Right lobe of liver (tissue), 6 donors: ENCODE measurements at regions not wholly inside any gene's neighbourhood (a gene's known extent, or its start where the extent isn't known, plus 50 kb on each side); places are given as distances from the start of the nearest gene placed in this dataset.

ENCODE experiments used
- ATAC-seq, 4 donors: fragments of 200-7000 bp; cut with Tn5 transposase; one replicate each; pipeline ENCODE4 v1.9.1; 2020; ENCODE audit warnings: mild to moderate bottlenecking in 4 of 4, moderate library complexity in 4 of 4
- DNase-seq, 3 donors: peaks; one replicate each; pipeline ENCODE4 v3.0.0-alpha.2; 2020
- H3K27ac ChIP-seq, 3 donors: fragments of 200-600 bp; one replicate each; pipeline ENCODE4 v1.8.0; 2022
- H3K27me3 ChIP-seq, 2 donors: fragments of 200-600 bp; one replicate each; pipeline ENCODE4 v1.8.0; 2022
- H3K36me3 ChIP-seq, 4 donors: fragments of 200-600 bp; sonication (generic) in 1 of 4; one replicate each; pipeline versions ENCODE4 v1.5.1 to v1.8.0; 2017 to 2022; ENCODE audit warnings: control low read depth in 1 of 4
- H3K4me1 ChIP-seq, 4 donors: fragments of 200-600 bp; sonication (generic) in 1 of 4; one replicate each; pipeline versions ENCODE4 v1.5.1 to v1.8.0; 2017 to 2022; ENCODE audit warnings: control low read depth in 1 of 4
- H3K4me3 ChIP-seq, 3 donors: fragments of 200-600 bp; one replicate each; pipeline ENCODE4 v1.8.0; 2022
- H3K9me3 ChIP-seq, 4 donors: fragments of 200-600 bp; sonication (generic) in 1 of 4; one replicate each; pipeline versions ENCODE4 v1.5.1 to v1.8.0; 2017 to 2022; ENCODE audit warnings: control low read depth in 1 of 4
- POLR2A ChIP-seq: fragments of 450-650 bp; IDR thresholded peaks from one replicate; pipeline ENCODE4 v1.6.1; 2017; ENCODE audit warnings: antibody characterized with exemption, mild to moderate bottlenecking
- WGBS: methylation state at CpG from one replicate; pipeline ENCODE4 v1.1.6; 2018; ENCODE audit warnings: low coverage, low lambda C conversion rate; ENCODE audit not compliant: insufficient coverage; ENCODE audit errors: missing lambda C conversion rate; 5-methylcytosine and 5-hydroxymethylcytosine counted together
- intact Hi-C, 2 donors: fragments of 100-400 bp; cut with DNase I; formaldehyde crosslinking; loops; one replicate each; pipeline versions ENCODE4 v1.11.2 to v1.14.1; 2022
- TF ChIP-seq, protein P1 (sequence below), 4 donors: fragments of 200-600 bp in 3 of 4; fragments of 450-650 bp in 1 of 4; IDR thresholded peaks; one replicate each; pipeline versions ENCODE4 v1.5.1 to v1.8.0; 2016 to 2022; ENCODE audit warnings: antibody characterized with exemption in 4 of 4, mild to moderate bottlenecking in 2 of 4
- donor health status: DM: no; HTN: yes; CAD: no.
- donor health status: DM: no; HTN: no; CAD: no.
- donor health status: DM: no; HTN: no; CAD: no.
- donor health status: DM: no; HTN: yes; CAD: no.
- donor health status: DM: no; HTN: yes; CAD: no.

DNA sequence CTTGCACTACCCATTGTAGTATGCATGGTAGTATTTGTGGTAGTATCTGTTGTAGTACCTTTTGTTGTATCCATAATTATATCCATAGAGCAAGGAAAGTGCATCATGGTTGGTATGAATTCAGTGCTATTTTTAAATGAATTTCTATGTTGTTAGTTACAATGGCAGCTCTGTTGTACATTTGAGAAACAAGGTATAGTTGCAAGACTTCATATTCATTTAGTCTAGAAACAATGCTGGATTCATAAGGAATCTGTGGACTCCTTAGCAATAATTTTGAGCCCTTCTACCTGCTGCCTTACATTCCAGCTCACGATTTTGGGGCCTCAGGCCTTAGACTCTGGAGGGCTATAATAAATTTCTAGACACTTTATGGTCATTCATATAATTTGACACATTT lies 141.8 kb downstream of the FAM43A start:
- H3K27me3 ChIP-seq, result no peaks in the 10 kb centered on the region
- H3K36me3 ChIP-seq, result no peaks in the 10 kb centered on the region
- ATAC-seq, result no peak
- no peak for DNase-seq
- no peak overlapping the region for H3K4me3 ChIP-seq
- H3K27ac ChIP-seq, result no peak overlapping the region
- intact Hi-C loops, result no loop called here
- 75% methylated on average over 1 of the region's 1 CpG for WGBS
- no peaks in the 10 kb centered on the region for H3K9me3 ChIP-seq
- H3K4me1 ChIP-seq, result no peaks in the 10 kb centered on the region
- TF ChIP-seq, protein P1, sequence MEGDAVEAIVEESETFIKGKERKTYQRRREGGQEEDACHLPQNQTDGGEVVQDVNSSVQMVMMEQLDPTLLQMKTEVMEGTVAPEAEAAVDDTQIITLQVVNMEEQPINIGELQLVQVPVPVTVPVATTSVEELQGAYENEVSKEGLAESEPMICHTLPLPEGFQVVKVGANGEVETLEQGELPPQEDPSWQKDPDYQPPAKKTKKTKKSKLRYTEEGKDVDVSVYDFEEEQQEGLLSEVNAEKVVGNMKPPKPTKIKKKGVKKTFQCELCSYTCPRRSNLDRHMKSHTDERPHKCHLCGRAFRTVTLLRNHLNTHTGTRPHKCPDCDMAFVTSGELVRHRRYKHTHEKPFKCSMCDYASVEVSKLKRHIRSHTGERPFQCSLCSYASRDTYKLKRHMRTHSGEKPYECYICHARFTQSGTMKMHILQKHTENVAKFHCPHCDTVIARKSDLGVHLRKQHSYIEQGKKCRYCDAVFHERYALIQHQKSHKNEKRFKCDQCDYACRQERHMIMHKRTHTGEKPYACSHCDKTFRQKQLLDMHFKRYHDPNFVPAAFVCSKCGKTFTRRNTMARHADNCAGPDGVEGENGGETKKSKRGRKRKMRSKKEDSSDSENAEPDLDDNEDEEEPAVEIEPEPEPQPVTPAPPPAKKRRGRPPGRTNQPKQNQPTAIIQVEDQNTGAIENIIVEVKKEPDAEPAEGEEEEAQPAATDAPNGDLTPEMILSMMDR (IDR thresholded peaks at IDR 0.05), result no peak
- TF ChIP-seq POLR2A, result no peak

DNA sequence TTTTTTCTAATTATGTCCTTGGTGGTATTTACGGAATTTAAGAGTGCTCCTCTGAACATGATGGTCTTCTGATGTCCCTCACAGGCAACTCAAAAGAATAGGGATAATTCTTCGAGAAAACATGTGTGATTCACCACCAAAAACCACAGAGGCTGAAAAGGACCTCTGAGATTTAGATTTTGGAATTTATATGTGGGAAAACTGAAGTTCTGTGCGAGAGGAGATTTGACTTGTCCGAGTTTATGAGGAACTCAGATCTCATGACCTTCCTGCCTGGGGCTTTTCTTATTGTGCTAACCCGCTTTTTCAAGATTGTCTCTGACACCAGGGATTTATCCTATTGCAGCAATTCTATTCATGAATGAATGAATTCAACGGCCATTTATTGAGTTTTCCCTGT lies 142.4 kb downstream of the FAM43A start:
- ATAC-seq, result no peak
- no peaks in the 10 kb centered on the region for H3K4me1 ChIP-seq
- H3K27ac ChIP-seq, result no peak overlapping the region
- H3K36me3 ChIP-seq, result no peaks in the 10 kb centered on the region
- H3K4me3 ChIP-seq, result no peak overlapping the region
- no peak for TF ChIP-seq POLR2A
- TF ChIP-seq, protein P1 (IDR thresholded peaks at IDR 0.05), result no peak
- intact Hi-C loops, result no loop called here
- no peaks in the 10 kb centered on the region for H3K9me3 ChIP-seq
- 66% methylated on average over 6 of the region's 6 CpGs for WGBS
- no peak for DNase-seq
- H3K27me3 ChIP-seq, result no peaks in the 10 kb centered on the region

DNA sequence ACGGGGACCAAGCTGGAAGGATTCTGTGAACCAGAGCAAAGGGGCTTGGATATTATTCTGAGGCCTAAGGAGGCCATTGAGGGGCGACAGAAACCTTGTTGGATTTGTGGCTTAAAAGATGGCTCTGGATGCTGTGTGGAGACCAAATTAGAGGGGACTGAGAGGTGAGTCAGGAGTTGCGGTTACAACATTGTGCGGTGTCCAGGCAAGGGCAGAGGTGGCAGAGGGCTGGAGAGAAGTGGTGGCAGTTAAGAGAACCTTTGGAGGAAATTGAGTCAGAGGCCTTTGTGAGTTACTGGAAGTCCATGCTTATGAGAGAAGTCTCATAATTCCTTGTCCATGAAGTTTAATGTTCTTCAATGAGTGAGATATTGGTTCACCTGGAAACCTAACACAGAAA lies 143.2 kb downstream of the FAM43A start:
- ATAC-seq (no peak), DNase-seq (no peak)
- H3K27ac ChIP-seq, result no peak overlapping the region
- H3K4me1 ChIP-seq, result no peaks in the 10 kb centered on the region
- intact Hi-C loops, result no loop called here
- H3K9me3 ChIP-seq, result no peaks in the 10 kb centered on the region
- no peak for TF ChIP-seq POLR2A
- TF ChIP-seq, protein P1 (IDR thresholded peaks at IDR 0.05), result no peak
- H3K27me3 ChIP-seq, result no peaks in the 10 kb centered on the region
- 67% methylated on average over 3 of the region's 4 CpGs for WGBS
- no peak overlapping the region for H3K4me3 ChIP-seq
- no peaks in the 10 kb centered on the region for H3K36me3 ChIP-seq

DNA sequence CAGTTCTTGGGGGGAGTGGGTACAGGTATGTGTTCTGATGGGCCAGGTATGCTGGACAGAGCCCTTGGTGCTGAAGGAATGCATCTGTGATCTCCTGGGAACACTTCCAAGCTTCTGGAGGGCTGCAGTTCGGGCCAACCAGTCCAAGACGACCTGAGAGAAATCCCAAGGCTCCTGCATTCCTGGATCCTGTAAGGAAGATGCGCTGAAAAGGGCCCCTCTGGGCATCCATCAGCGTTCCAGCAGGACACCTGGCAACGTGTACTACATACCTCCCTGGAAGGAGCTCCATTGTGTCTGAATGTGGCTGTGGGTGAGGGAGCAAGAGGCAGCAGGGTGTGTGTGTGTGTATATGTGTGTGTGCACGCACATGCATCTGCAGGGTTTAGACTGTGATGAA lies 144.7 kb downstream of the FAM43A start:
- Histone ChIP-seq H3K27me3 (no peaks in the 10 kb centered on the region), H3K27ac (no peak overlapping the region), H3K9me3 (no peaks in the 10 kb centered on the region), H3K4me1 (no peaks in the 10 kb centered on the region), H3K36me3 (no peaks in the 10 kb centered on the region), H3K4me3 (no peak overlapping the region)
- TF ChIP-seq, protein P1 (IDR thresholded peaks at IDR 0.05), result no peak
- TF ChIP-seq POLR2A, result no peak
- 75% methylated on average over 5 of the region's 6 CpGs for WGBS
- ATAC-seq, result no peak
- no peak for DNase-seq
- intact Hi-C loops, result no loop called here

DNA sequence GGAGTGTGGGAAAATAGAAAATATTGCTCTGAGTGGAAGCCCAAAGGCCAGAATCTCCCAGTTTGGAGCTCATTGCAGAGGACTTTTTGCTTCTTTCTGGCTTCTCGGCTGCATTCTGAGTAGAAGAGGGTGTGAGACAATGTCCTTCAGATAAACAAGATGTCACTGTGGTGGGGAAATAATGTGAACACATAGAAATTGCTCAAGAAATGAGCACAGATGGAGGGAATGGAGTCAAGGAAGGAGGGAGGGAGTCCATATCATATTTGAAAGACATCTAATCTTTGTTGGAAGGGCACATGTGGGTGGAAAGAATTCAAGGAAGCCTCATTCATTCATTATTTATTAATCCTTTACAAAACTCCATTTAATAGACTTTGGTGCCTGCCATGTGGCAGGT lies 145.3 kb downstream of the FAM43A start:
- Histone ChIP-seq H3K9me3 (no peaks in the 10 kb centered on the region), H3K27ac (no peak overlapping the region), H3K4me1 (no peaks in the 10 kb centered on the region), H3K4me3 (no peak overlapping the region), H3K36me3 (no peaks in the 10 kb centered on the region), H3K27me3 (no peaks in the 10 kb centered on the region)
- no peak for ATAC-seq
- 100% methylated on average over 1 of the region's 1 CpG for WGBS
- intact Hi-C loops, result no loop called here
- no peak for TF ChIP-seq POLR2A
- TF ChIP-seq, protein P1 (IDR thresholded peaks at IDR 0.05), result no peak
- DNase-seq, result no peak
